Neural cell (in vitro differentiated cells): ENCODE measurements at regions not wholly inside any gene's neighbourhood (a gene's known extent, or its start where the extent isn't known, plus 50 kb on each side); places are given as distances from the start of the nearest gene placed in this dataset.

Experiments used
- CTCF ChIP-seq: fragments of 450-650 bp; IDR thresholded peaks from 2 replicates; pipeline ENCODE4 v1.5.1; 2014; ENCODE audit warnings: antibody characterized with exemption, mild to moderate bottlenecking, moderate library complexity; ENCODE audit not compliant: poor library complexity, severe bottlenecking
- EP300 ChIP-seq: fragments of 450-650 bp; conservative IDR thresholded peaks from 2 replicates; pipeline ENCODE4 v1.6.1; 2014; ENCODE audit warnings: antibody characterized with exemption, mild to moderate bottlenecking, moderate library complexity; ENCODE audit not compliant: poor library complexity, severe bottlenecking
- EZH2 ChIP-seq: fragments of 200-600, 300-800 bp; shearing (Covaris generic), sonication (generic); IDR thresholded peaks from 2 replicates; pipeline ENCODE4 v1.6.1; 2014; ENCODE audit warnings: antibody characterized with exemption, low read length, borderline replicate concordance, mild to moderate bottlenecking; ENCODE audit not compliant: insufficient read depth, poor library complexity, severe bottlenecking
- MXI1 ChIP-seq: fragments of 450-650 bp; conservative IDR thresholded peaks from 2 replicates; pipeline ENCODE4 v1.6.1; 2014; ENCODE audit warnings: antibody characterized with exemption, mild to moderate bottlenecking; ENCODE audit not compliant: poor library complexity, severe bottlenecking
- POLR2AphosphoS5 ChIP-seq: IDR thresholded peaks from 2 replicates; pipeline ENCODE4 v1.6.1; 2012
- REST ChIP-seq: IDR thresholded peaks from 2 replicates; pipeline ENCODE4 v1.6.1; 2012; ENCODE audit warnings: borderline replicate concordance
- TAF1 ChIP-seq: IDR thresholded peaks from 2 replicates; pipeline ENCODE4 v1.6.1; 2012; ENCODE audit warnings: low read depth

GRCh38 chr11:130715877-130716220, 200.4 kb downstream of the SNX19 start:
- TF ChIP-seq CTCF (no peak), EZH2 (no peak), MXI1 (no peak), POLR2AphosphoS5 (no peak), REST (no peak), TAF1 (no peak), EP300 (no peak)
